ENCODE measurements at regions not wholly inside any gene's neighbourhood (a gene's known extent, or its start where the extent isn't known, plus 50 kb on each side); places are given as distances from the start of the nearest gene placed in this dataset.
"Not testable (repeated sequence)": the region's sequence is repeated elsewhere in the genome, so short reads cannot be mapped to it uniquely, and the experiment has no call there.

DNA sequence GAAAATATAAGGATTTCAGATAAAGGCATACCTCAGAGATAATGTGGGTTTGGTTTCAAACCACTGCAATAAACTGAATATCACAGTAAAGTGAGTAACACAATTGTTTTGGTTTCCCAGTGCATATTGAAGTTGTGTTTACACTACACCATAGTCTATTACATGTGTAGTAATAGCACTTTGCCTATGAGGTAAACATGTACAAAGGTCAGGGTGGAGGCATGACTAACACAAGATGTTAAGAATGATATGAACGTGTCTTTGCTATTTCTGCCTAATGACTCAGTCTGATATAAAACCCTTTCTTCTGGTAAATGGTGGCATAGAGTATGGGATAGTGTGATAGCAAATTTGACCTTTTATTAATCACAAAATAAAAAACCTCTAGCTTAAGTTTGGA is 621.5 kb upstream of the ADGRL2 start:
- no peak overlapping the region for H3K4me3 ChIP-seq (ENCODE audit: low read depth, low read length)

- H3K4me3 ChIP-seq (ENCODE audit: low read depth, low read length) = not testable (repeated sequence)
Observed at GRCh38 chr1:81178431-81179093, 622.2 kb upstream of the ADGRL2 start.

DNA sequence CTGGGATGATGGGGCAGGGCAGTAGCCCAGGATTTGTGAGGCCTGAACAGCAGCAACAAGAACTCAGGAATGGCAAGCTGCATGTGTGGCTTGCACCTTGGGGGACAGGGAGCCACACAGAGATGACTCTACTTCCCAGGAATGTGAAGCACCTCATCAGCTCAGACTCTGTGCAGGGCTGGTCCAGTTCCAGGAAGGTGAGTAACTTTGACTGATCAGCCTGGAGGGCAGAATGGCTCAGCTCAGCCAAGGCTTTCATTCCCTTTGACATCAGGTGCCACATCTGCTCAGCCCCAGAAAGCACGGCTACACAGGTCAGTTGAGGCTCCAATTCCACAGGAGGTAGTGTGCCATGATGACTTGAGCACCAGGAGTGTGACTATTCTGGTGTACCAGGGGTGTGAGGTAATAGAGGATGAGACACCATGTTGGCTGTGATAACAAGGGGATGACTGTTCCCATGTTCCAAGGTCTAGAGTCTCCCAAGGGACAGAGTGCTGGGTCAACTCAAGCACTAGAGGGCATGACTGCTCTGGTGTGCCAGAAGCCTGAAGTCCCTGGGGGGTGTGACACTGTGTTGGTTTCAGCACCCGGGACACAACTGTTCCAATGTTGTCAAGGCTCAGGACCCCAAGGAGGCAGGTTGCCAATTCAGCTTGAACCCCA is 625.8 kb upstream of the ADGRL2 start:
- no peak overlapping the region for H3K4me3 ChIP-seq (ENCODE audit: low read depth, low read length)

DNA sequence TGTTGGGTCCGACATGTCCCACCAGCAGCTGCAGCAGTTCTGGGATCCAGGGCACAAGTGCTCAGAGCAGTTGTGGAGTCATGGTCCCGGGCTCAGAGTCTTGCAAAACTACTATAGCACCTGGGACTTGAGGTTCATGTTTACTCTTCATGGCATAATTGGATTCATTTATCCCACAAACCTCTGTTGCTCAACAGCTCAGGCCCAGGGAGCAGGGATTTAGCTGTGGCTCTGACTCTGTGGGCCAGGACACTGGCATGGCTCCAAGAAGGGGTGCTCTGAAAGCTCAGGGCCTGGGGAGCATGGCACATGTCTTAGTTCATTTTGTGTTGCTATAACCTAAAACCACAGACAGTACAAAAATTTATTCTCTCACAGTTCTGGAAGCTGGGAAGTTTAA is 626.7 kb upstream of the ADGRL2 start:
- H3K4me3 ChIP-seq (ENCODE audit: low read depth, low read length) = no peak overlapping the region

GRCh38 chr1:81172483-81172882 is 628.3 kb upstream of the ADGRL2 start:
- H3K4me3 ChIP-seq (ENCODE audit: low read depth, low read length) = no peak overlapping the region

- H3K4me3 ChIP-seq (ENCODE audit: low read depth, low read length) = no peak overlapping the region
Observed at GRCh38 chr1:81170721-81171120, 630.0 kb upstream of the ADGRL2 start.

DNA sequence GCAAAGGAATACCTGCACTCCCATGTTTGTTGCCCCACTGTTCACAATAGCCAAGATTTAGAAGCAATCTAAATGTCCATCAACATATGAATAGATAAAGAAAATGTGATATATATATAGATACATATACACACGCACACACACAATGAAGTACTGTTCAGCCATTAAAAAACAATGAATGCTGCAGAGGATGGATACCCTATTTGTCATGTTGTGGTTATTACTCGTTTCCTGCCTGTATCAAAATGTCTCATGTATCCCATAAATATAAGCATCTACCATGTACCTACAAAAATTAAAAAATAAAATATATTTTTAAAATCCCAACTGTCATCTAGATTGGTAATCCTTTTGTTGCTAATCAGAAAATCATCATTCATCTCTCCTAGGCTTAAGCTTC is 634.8 kb upstream of the ADGRL2 start:
- H3K4me3 ChIP-seq (ENCODE audit: low read depth, low read length) = no peak overlapping the region

DNA sequence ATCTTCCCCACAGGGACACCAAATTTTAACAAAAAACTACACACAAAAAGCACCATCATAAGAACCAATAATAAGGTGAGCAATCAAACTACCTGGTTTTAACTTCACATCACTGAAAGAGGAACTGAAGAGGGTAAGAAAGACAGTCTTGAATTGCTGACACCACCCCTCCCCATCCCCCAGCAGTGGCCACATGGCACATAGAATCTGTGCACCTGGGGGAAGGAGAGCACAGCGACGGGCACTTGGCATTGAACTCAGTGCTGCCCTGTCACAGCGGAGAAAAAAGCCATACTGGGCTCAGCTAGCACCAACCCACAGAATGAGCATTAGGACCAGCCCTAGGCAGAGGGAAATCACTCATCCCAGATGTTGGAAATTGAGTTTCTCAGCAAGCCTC is 640.0 kb upstream of the ADGRL2 start:
- no peak overlapping the region for H3K4me3 ChIP-seq (ENCODE audit: low read depth, low read length)

DNA sequence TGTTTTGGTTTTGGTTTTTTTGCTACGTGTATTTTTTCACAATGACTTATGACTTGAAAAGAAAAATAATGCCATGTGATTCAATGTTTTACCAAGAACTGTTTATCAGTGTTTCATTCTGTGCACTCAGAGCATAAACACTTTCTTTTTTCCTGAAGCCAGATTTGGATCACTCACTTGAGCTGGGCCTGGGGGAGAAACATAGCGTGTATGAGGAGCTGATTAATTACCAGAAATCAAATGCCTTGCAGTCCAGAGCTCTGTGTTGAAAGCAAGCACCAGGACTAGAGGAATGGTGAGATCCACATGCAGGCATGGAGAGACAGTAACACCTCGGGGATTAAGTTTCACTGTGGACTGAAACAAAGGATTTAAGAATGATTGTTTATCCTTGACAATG is 642.1 kb upstream of the ADGRL2 start:
- no peak overlapping the region for H3K4me3 ChIP-seq (ENCODE audit: low read depth, low read length)

- no peak overlapping the region for H3K4me3 ChIP-seq (ENCODE audit: low read depth, low read length)
Observed at GRCh38 chr1:81157686-81158085, 643.0 kb upstream of the ADGRL2 start.

DNA sequence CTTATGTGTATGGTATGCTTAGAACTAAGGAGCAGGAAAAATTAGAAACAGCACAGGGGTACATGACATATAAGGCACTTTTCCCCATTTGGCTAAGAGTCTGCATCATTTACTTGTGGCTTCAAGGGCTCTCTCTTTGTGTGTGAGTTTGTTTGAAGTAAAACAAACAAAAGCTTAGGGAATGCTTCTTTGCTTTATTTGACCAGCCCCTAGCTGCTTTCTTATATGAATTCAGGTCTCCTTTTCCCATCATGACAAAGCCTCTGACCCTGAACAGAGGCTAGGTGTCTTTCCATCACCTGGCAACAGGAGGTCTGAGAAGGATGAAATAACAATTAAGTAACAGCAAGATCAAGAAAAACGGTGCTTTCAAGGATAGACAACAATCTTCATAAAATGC is 643.8 kb upstream of the ADGRL2 start:
- H3K4me3 ChIP-seq (ENCODE audit: low read depth, low read length) = no peak overlapping the region

DNA sequence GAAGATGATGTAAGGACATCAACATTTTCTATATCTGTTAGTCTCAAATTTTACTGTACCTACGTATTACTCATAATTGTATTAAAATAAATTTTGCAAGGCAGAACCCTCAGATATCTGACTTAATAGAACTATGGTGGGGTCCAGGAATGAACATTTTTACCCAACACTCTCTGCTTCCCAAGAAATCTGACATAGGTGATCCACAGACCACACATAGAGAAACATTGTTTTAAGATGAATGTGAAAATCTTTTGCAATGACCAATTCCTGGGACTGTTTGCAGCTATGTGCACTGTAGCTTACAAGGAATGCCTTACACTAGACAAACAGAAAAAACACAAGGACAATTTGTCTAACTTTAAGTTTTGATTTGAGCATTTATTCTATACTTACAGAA is 645.6 kb upstream of the ADGRL2 start:
- H3K4me3 ChIP-seq (ENCODE audit: low read depth, low read length) = no peak overlapping the region

DNA sequence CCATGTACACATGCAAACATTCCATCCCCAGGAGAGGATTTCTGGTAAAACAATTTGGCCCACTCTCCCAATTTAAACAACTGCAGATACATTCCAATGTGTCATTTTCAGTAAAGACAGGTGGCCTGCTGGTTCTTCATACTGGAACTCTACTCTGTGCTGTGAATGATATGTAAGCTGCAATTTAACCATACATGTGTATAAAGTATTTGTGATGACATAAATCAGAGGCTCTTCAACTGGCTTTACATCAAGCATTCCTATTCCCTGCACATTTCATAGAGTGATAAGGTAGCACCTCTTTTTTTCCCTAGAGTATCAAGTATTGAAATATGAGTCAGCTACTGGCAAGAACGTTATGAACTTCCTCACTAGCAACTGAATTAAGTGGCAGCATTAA is 649.5 kb upstream of the ADGRL2 start:
- H3K4me3 ChIP-seq (ENCODE audit: low read depth, low read length) = no peak overlapping the region

- no peak overlapping the region for H3K4me3 ChIP-seq (ENCODE audit: low read depth, low read length)
Observed at GRCh38 chr1:81149649-81150325, 650.9 kb upstream of the ADGRL2 start.

- no peak overlapping the region for H3K4me3 ChIP-seq (ENCODE audit: low read depth, low read length)
Observed at GRCh38 chr1:81144240-81144825, 656.4 kb upstream of the ADGRL2 start.

GRCh38 chr1:81142099-81142826 is 658.5 kb upstream of the ADGRL2 start:
- no peak overlapping the region for H3K4me3 ChIP-seq (ENCODE audit: low read depth, low read length)

DNA sequence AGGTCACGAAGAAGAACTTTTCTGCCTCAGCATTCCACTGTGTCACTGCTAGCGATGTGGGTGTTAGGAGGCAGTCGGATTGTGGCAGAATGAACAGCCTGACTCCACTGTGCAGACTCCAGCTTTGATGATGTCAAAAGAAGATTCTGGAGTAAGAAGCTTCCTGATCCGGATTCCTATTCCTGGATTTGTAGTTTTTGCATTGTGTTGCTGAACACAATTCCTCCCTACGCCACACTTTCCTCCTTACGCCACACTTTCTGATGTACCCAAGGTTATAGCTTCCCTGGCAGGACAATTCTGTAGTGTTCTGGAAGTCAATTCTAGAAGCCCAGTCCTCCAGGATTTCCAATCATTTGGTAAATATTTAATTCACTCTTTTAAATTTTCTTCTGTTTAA is 665.2 kb upstream of the ADGRL2 start:
- H3K4me3 ChIP-seq (ENCODE audit: low read depth, low read length) = no peak overlapping the region

DNA sequence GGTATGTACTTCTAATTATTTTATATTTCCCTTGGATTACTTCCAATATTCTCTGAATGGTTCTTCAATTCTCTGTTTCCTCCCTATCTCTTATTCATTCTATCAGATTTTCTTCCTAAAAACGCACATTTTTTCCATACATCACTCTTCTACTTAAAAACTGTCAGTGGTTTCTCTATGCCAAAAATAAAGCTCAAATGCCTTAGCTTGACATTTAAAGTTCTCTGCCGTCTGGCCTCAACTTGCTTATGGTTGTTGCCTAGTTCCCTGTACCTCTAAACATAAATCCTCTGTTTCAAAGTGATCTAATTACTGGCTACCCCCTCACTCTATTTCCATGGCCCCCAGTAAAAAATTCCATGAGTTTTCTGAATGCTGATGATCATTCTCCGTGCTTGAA is 671.0 kb upstream of the ADGRL2 start:
- no peak overlapping the region for H3K4me3 ChIP-seq (ENCODE audit: low read depth, low read length)

GRCh38 chr1:81129366-81129765 is 671.4 kb upstream of the ADGRL2 start:
- no peak overlapping the region for H3K4me3 ChIP-seq (ENCODE audit: low read depth, low read length)

GRCh38 chr1:81128079-81128478 is 672.7 kb upstream of the ADGRL2 start:
- no peak overlapping the region for H3K4me3 ChIP-seq (ENCODE audit: low read depth, low read length)

- H3K4me3 ChIP-seq (ENCODE audit: low read depth, low read length) = no peak overlapping the region
Observed at GRCh38 chr1:81126989-81127581, 673.6 kb upstream of the ADGRL2 start.

Data from iPS-11a (cell line).